CD4-positive, CD25-positive, alpha-beta regulatory T cell (primary cell): ENCODE measurements at regions not wholly inside any gene's neighbourhood (a gene's known extent, or its start where the extent isn't known, plus 50 kb on each side); places are given as distances from the start of the nearest gene placed in this dataset.

Experiments
- ATAC-seq, 2 donors: fragments of 150-1000 bp; cut with Tn5 transposase; one replicate each; pipeline ENCODE4 v1.10.0; 2021; ENCODE audit warnings: low read depth in 2 of 2, moderate number of reproducible peaks in 2 of 2, moderate library complexity in 1 of 2
- DNase-seq, 3 donors: peaks; one replicate each; pipeline versions ENCODE4 v3.0.0 to v3.0.0-alpha.2; 2012 to 2022; ENCODE audit warnings: mixed read lengths in 1 of 3
- H3K27ac ChIP-seq: one replicate; pipeline ENCODE4 v1.7.0; 2013; ENCODE audit warnings: mild to moderate bottlenecking, low read length; ENCODE audit not compliant: insufficient read depth, poor library complexity, severe bottlenecking
- H3K27me3 ChIP-seq: one replicate; pipeline ENCODE4 v1.7.0; 2013; ENCODE audit warnings: low read length; ENCODE audit not compliant: control insufficient read depth, insufficient read depth
- H3K36me3 ChIP-seq: one replicate; pipeline ENCODE4 v1.7.0; 2013; ENCODE audit warnings: mild to moderate bottlenecking, low read length, moderate library complexity; ENCODE audit not compliant: control insufficient read depth, insufficient read depth
- H3K4me1 ChIP-seq: 2 replicates; pipeline ENCODE4 v1.7.0; 2013; ENCODE audit warnings: mild to moderate bottlenecking, low read length; ENCODE audit not compliant: insufficient read depth, control insufficient read depth, poor library complexity, severe bottlenecking
- H3K4me3 ChIP-seq: one replicate; pipeline ENCODE4 v1.7.0; 2013; ENCODE audit warnings: low read depth, mild to moderate bottlenecking, low read length, moderate library complexity
- H3K9me3 ChIP-seq, 2 experiments: 1 replicate in 1 of 2; 2 replicates in 1 of 2; pipeline ENCODE4 v1.7.0; 2013; ENCODE audit warnings: low read length in 2 of 2, mild to moderate bottlenecking in 1 of 2, moderate library complexity in 1 of 2; ENCODE audit not compliant: control insufficient read depth in 2 of 2
- H3K27ac Mint-ChIP-seq, 3 donors: one replicate each; pipeline ENCODE4 v1.8.0; 2020 to 2022; ENCODE audit warnings: mild to moderate bottlenecking in 3 of 3, mixed read lengths in 3 of 3, moderate library complexity in 2 of 3
- H3K27me3 Mint-ChIP-seq: one replicate; pipeline ENCODE4 v1.8.0; 2022; ENCODE audit warnings: mild to moderate bottlenecking, mixed read lengths
- H3K36me3 Mint-ChIP-seq: one replicate; pipeline ENCODE4 v1.8.0; 2020; ENCODE audit warnings: mixed read lengths
- H3K4me1 Mint-ChIP-seq, 4 donors: one replicate each; pipeline ENCODE4 v1.8.0; 2020 to 2022; ENCODE audit warnings: mixed read lengths in 4 of 4, mild to moderate bottlenecking in 1 of 4
- H3K4me3 Mint-ChIP-seq, 4 donors: one replicate each; pipeline ENCODE4 v1.8.0; 2020 to 2022; ENCODE audit warnings: mild to moderate bottlenecking in 4 of 4, mixed read lengths in 4 of 4, moderate library complexity in 3 of 4
- H3K9me3 Mint-ChIP-seq, 7 donors: one replicate each; pipeline ENCODE4 v1.8.0; 2020 to 2022; ENCODE audit warnings: mixed read lengths in 7 of 7, mild to moderate bottlenecking in 3 of 7, moderate library complexity in 2 of 7

GRCh38 chr2:237223201-237223861 lies 137.6 kb downstream of the COPS8 start:
- H3K4me1 Mint-ChIP-seq: peaks cover 0 to 5% (median 0%) of the 10 kb centered on the region in 4 donors
- Histone ChIP-seq H3K36me3 (no peaks in the 10 kb centered on the region), H3K27me3 (peaks cover 10% of the 10 kb centered on the region), H3K4me1 (no peaks in the 10 kb centered on the region), H3K27ac (no peak overlapping the region), H3K9me3 (no peaks in the 10 kb centered on the region), H3K4me3 (no peak overlapping the region)
- H3K9me3 Mint-ChIP-seq: no peaks in the 10 kb centered on the region
- H3K4me3 Mint-ChIP-seq: no peak overlapping the region
- no peak overlapping the region for H3K27ac Mint-ChIP-seq
- no peaks in the 10 kb centered on the region for H3K36me3 Mint-ChIP-seq
- DNase-seq: no peak
- no peak for ATAC-seq
- peaks cover 21% of the 10 kb centered on the region for H3K27me3 Mint-ChIP-seq

- no peak overlapping the region for H3K4me3 ChIP-seq
- DNase-seq: no peak
- no peaks in the 10 kb centered on the region for H3K4me1 ChIP-seq
- H3K36me3 ChIP-seq: no peaks in the 10 kb centered on the region
- no peak for ATAC-seq
- Mint-ChIP-seq H3K4me1 (peaks cover 0 to 5% (median 0%) of the 10 kb centered on the region in 4 donors), H3K27ac (no peak overlapping the region), H3K9me3 (peaks cover 0 to 3% (median 0%) of the 10 kb centered on the region in 7 donors), H3K4me3 (no peak overlapping the region), H3K36me3 (no peaks in the 10 kb centered on the region), H3K27me3 (peaks cover 11% of the 10 kb centered on the region)
- H3K27ac ChIP-seq: no peak overlapping the region
- peaks cover 8% of the 10 kb centered on the region for H3K27me3 ChIP-seq
- H3K9me3 ChIP-seq: no peaks in the 10 kb centered on the region
Measured at GRCh38 chr2:237227190-237227589, 141.5 kb downstream of the COPS8 start.

- Histone ChIP-seq H3K4me1 (no peaks in the 10 kb centered on the region), H3K36me3 (no peaks in the 10 kb centered on the region), H3K9me3 (no peaks in the 10 kb centered on the region), H3K27ac (no peak overlapping the region), H3K4me3 (no peak overlapping the region), H3K27me3 (peaks cover 8% of the 10 kb centered on the region)
- Mint-ChIP-seq H3K4me1 (peaks cover 0 to 5% (median 0%) of the 10 kb centered on the region in 4 donors), H3K27ac (no peak overlapping the region), H3K9me3 (peaks cover 0 to 4% (median 0%) of the 10 kb centered on the region in 7 donors), H3K36me3 (no peaks in the 10 kb centered on the region), H3K27me3 (peaks cover 12% of the 10 kb centered on the region), H3K4me3 (no peak overlapping the region)
- DNase-seq (no peak), ATAC-seq (no peak)
Measured at GRCh38 chr2:237227592-237228280, 142.0 kb downstream of the COPS8 start.

DNA sequence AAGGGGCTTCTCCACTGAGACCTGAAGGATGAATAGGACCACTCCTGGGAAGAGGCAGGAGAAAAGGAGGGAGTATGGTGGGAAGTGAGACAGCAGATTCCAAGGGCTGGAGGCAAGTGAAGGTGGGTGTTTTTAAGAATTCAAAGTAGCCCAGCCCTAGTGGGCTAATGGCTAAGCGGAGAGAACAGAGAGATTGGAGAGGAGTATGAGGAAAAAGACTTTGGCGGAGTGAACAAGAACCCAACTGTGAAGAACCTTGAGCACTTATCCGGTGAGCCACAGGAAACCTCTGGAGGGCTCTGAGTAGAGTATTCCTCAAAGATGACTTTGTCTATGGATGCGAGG lies 142.6 kb downstream of the COPS8 start:
- ATAC-seq (no peak), DNase-seq (no peak)
- H3K9me3 ChIP-seq: no peaks in the 10 kb centered on the region
- H3K27me3 ChIP-seq: peaks cover 8% of the 10 kb centered on the region
- H3K4me3 ChIP-seq: no peak overlapping the region
- peaks cover 0 to 4% (median 0%) of the 10 kb centered on the region in 7 donors for H3K9me3 Mint-ChIP-seq
- H3K4me1 Mint-ChIP-seq: peaks cover 0 to 5% (median 0%) of the 10 kb centered on the region in 4 donors
- H3K4me3 Mint-ChIP-seq: no peak overlapping the region
- peaks cover 12% of the 10 kb centered on the region for H3K27me3 Mint-ChIP-seq
- no peaks in the 10 kb centered on the region for H3K36me3 ChIP-seq
- no peaks in the 10 kb centered on the region for H3K36me3 Mint-ChIP-seq
- H3K4me1 ChIP-seq: no peaks in the 10 kb centered on the region
- no peak overlapping the region for H3K27ac Mint-ChIP-seq
- H3K27ac ChIP-seq: no peak overlapping the region

DNA sequence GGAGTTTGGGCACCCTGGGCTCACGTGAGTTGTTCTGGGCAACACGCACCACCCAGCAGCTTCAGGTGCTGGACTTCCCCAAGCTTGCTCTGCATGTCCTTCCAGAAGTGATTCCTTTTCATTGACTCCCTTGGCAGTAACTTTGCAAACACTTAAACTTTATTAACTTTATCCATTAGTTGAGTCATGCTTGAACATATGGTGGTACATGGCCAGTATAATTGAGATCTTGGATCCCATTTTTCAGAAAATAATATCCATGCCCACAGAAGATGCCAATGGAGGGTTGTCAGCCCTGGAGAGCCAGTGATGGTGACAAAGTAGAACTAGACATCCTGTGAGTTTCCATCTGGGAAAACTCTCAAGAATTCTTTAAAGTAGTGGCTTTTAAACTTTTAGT lies 144.2 kb downstream of the COPS8 start:
- Histone ChIP-seq H3K9me3 (no peaks in the 10 kb centered on the region), H3K27me3 (peaks cover 8% of the 10 kb centered on the region), H3K27ac (no peak overlapping the region), H3K4me1 (no peaks in the 10 kb centered on the region), H3K36me3 (no peaks in the 10 kb centered on the region), H3K4me3 (no peak overlapping the region)
- H3K4me3 Mint-ChIP-seq: no peak overlapping the region
- H3K27me3 Mint-ChIP-seq: peaks cover 12% of the 10 kb centered on the region
- H3K27ac Mint-ChIP-seq: no peak overlapping the region
- ATAC-seq (no peak), DNase-seq (no peak)
- no peaks in the 10 kb centered on the region for H3K36me3 Mint-ChIP-seq
- H3K4me1 Mint-ChIP-seq: peaks cover 0 to 5% (median 0%) of the 10 kb centered on the region in 4 donors
- H3K9me3 Mint-ChIP-seq: peaks cover 0 to 4% (median 0%) of the 10 kb centered on the region in 7 donors

DNA sequence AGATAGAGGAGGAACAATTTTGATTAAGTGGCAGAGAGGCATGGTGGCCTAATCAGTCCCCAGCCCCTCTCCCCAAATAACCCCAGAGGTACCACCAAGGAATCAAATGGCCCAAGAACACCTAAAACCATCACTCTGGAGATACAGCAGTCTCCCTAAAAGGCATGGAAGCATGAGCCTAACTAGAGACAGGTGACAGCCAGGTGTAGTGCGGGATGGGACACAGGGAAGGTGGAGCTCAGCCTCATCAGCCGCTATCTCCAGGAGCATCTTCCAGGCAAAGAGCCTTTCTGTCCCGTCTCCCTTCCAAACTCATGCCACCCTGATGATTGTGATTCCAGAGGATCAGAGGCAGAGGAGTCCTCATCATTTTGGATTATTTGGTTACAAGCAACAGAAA lies 144.7 kb downstream of the COPS8 start:
- Mint-ChIP-seq H3K4me3 (no peak overlapping the region), H3K9me3 (peaks cover 0 to 4% (median 0%) of the 10 kb centered on the region in 7 donors), H3K27me3 (peaks cover 12% of the 10 kb centered on the region), H3K27ac (no peak overlapping the region), H3K36me3 (no peaks in the 10 kb centered on the region), H3K4me1 (peaks cover 0 to 5% (median 0%) of the 10 kb centered on the region in 4 donors)
- Histone ChIP-seq H3K36me3 (no peaks in the 10 kb centered on the region), H3K27me3 (peaks cover 8% of the 10 kb centered on the region), H3K9me3 (no peaks in the 10 kb centered on the region), H3K4me3 (no peak overlapping the region), H3K4me1 (no peaks in the 10 kb centered on the region), H3K27ac (no peak overlapping the region)
- no peak for DNase-seq
- no peak for ATAC-seq

DNA sequence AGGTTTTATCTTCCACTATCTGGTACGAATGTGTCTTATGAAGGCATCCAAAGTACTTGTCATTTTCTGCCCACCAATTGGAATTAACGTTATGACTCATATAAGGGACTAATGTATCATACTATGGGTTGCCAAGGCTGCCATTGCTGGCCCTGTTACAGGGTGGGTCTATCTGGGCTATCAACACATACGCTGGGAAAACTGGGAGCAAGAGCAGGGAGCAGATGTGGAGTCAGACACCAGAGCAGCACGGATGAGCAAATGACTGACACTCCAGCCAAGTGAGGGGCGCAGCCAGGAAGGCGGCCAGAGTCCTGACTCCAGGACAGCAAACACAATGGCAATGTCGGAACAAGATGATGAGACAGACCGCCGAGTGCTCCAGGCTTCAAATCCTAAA lies 145.9 kb downstream of the COPS8 start:
- H3K9me3 Mint-ChIP-seq: peaks cover 0 to 6% (median 0%) of the 10 kb centered on the region in 7 donors
- H3K4me3 Mint-ChIP-seq: no peak overlapping the region
- no peaks in the 10 kb centered on the region for H3K9me3 ChIP-seq
- no peak overlapping the region for H3K27ac Mint-ChIP-seq
- DNase-seq (no peak), ATAC-seq (no peak)
- no peaks in the 10 kb centered on the region for H3K36me3 Mint-ChIP-seq
- H3K4me1 ChIP-seq: no peaks in the 10 kb centered on the region
- peaks cover 0 to 5% (median 0%) of the 10 kb centered on the region in 4 donors for H3K4me1 Mint-ChIP-seq
- no peaks in the 10 kb centered on the region for H3K36me3 ChIP-seq
- no peak overlapping the region for H3K4me3 ChIP-seq
- H3K27ac ChIP-seq: no peak overlapping the region
- peaks cover 8% of the 10 kb centered on the region for H3K27me3 ChIP-seq
- H3K27me3 Mint-ChIP-seq: peaks cover 12% of the 10 kb centered on the region

DNA sequence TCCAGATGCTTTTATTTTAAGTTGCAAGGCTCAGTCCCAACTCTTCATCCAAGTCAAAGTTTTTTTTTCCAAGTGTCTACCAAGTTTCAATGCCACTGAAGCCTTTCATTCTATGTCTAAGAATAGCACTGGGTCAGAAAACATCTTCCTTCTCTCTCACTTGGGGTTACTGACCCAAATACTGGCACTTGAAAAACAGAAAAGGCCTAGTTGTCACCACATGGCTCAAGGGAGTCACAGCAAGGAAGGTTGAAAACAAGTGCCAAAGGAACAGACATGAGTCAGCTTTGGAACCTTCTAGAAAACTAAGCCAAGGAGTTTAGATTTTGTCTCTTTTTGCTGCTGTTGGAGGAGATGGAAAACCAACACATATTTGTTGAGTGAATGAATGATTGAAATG lies 146.5 kb downstream of the COPS8 start:
- H3K4me3 ChIP-seq: no peak overlapping the region
- no peaks in the 10 kb centered on the region for H3K36me3 ChIP-seq
- Mint-ChIP-seq H3K4me1 (peaks cover 0 to 5% (median 0%) of the 10 kb centered on the region in 4 donors), H3K27ac (no peak overlapping the region), H3K4me3 (no peak overlapping the region), H3K36me3 (no peaks in the 10 kb centered on the region), H3K27me3 (peaks cover 12% of the 10 kb centered on the region), H3K9me3 (peaks cover 0 to 6% (median 0%) of the 10 kb centered on the region in 7 donors)
- no peak for ATAC-seq
- no peaks in the 10 kb centered on the region for H3K9me3 ChIP-seq
- no peaks in the 10 kb centered on the region for H3K4me1 ChIP-seq
- H3K27me3 ChIP-seq: peaks cover 8% of the 10 kb centered on the region
- DNase-seq: no peak
- H3K27ac ChIP-seq: no peak overlapping the region
